ENCODE measurements at regions not wholly inside any gene's neighbourhood (a gene's known extent, or its start where the extent isn't known, plus 50 kb on each side); places are given as distances from the start of the nearest gene placed in this dataset.

- Mint-ChIP-seq H3K27ac (no peak overlapping the region), H3K9me3 (no peaks in the 10 kb centered on the region), H3K27me3 (no peaks in the 10 kb centered on the region), H3K36me3 (ENCODE audit: low read depth) (no peaks in the 10 kb centered on the region), H3K4me3 (no peak overlapping the region), H3K4me1 (ENCODE audit: low read depth) (no peaks in the 10 kb centered on the region)
- H3K4me3 ChIP-seq (ENCODE audit: low read length): no peak overlapping the region
- H3K36me3 ChIP-seq (ENCODE audit: insufficient read depth, low read length): no peaks in the 10 kb centered on the region
- no peak for TF ChIP-seq CTCF (IDR thresholded peaks at IDR 0.05)
- H3K4me1 ChIP-seq (ENCODE audit: insufficient read depth, low read length): no peaks in the 10 kb centered on the region
- DNase-seq (no peak), ATAC-seq (ENCODE audit: poor library complexity) (no peak)
- CTCF ChIA-PET: no interaction called here
- no peak overlapping the region for H3K27ac ChIP-seq (ENCODE audit: low read depth in 1 of 2, low read length in 2 of 2)
- intact Hi-C loops (cut with DNase I, micrococcal nuclease): no loop called here
- no peaks in the 10 kb centered on the region for H3K9me3 ChIP-seq (ENCODE audit: control insufficient read depth in 1 of 2, insufficient read depth in 1 of 2, low read length in 2 of 2)
- POLR2A ChIA-PET: no interaction called here
- no peaks in the 10 kb centered on the region for H3K27me3 ChIP-seq (ENCODE audit: control insufficient read depth in 1 of 2, insufficient read depth in 2 of 2, low read length in 2 of 2)
Observed at GRCh38 chr1:83807821-83808220, 191.1 kb downstream of the TTLL7 start.

GRCh38 chr1:83807231-83807630, 191.7 kb downstream of the TTLL7 start:
- no peaks in the 10 kb centered on the region for H3K27me3 ChIP-seq (ENCODE audit: control insufficient read depth in 1 of 2, insufficient read depth in 2 of 2, low read length in 2 of 2)
- H3K36me3 ChIP-seq (ENCODE audit: insufficient read depth, low read length): no peaks in the 10 kb centered on the region
- POLR2A ChIA-PET: no interaction called here
- no peak overlapping the region for H3K27ac Mint-ChIP-seq
- DNase-seq (no peak), ATAC-seq (ENCODE audit: poor library complexity) (no peak)
- H3K36me3 Mint-ChIP-seq (ENCODE audit: low read depth): no peaks in the 10 kb centered on the region
- intact Hi-C loops (cut with DNase I, micrococcal nuclease): no loop called here
- no peak for TF ChIP-seq CTCF (IDR thresholded peaks at IDR 0.05)
- H3K4me3 ChIP-seq (ENCODE audit: low read length): no peak overlapping the region
- no peak overlapping the region for H3K27ac ChIP-seq (ENCODE audit: low read depth in 1 of 2, low read length in 2 of 2)
- no peaks in the 10 kb centered on the region for H3K4me1 ChIP-seq (ENCODE audit: insufficient read depth, low read length)
- no peaks in the 10 kb centered on the region for H3K9me3 ChIP-seq (ENCODE audit: control insufficient read depth in 1 of 2, insufficient read depth in 1 of 2, low read length in 2 of 2)
- H3K9me3 Mint-ChIP-seq: no peaks in the 10 kb centered on the region
- CTCF ChIA-PET: no interaction called here
- no peak overlapping the region for H3K4me3 Mint-ChIP-seq
- H3K27me3 Mint-ChIP-seq: no peaks in the 10 kb centered on the region
- H3K4me1 Mint-ChIP-seq (ENCODE audit: low read depth): no peaks in the 10 kb centered on the region

- Mint-ChIP-seq H3K36me3 (ENCODE audit: low read depth) (no peaks in the 10 kb centered on the region), H3K4me3 (no peak overlapping the region), H3K4me1 (ENCODE audit: low read depth) (no peaks in the 10 kb centered on the region), H3K27me3 (no peaks in the 10 kb centered on the region), H3K9me3 (no peaks in the 10 kb centered on the region), H3K27ac (no peak overlapping the region)
- intact Hi-C loops (cut with DNase I, micrococcal nuclease): no loop called here
- TF ChIP-seq CTCF (IDR thresholded peaks at IDR 0.05): no peak
- H3K4me1 ChIP-seq (ENCODE audit: insufficient read depth, low read length): no peaks in the 10 kb centered on the region
- CTCF ChIA-PET: no interaction called here
- POLR2A ChIA-PET: no interaction called here
- H3K36me3 ChIP-seq (ENCODE audit: insufficient read depth, low read length): no peaks in the 10 kb centered on the region
- no peaks in the 10 kb centered on the region for H3K9me3 ChIP-seq (ENCODE audit: control insufficient read depth in 1 of 2, insufficient read depth in 1 of 2, low read length in 2 of 2)
- no peaks in the 10 kb centered on the region for H3K27me3 ChIP-seq (ENCODE audit: control insufficient read depth in 1 of 2, insufficient read depth in 2 of 2, low read length in 2 of 2)
- no peak overlapping the region for H3K4me3 ChIP-seq (ENCODE audit: low read length)
- DNase-seq (no peak), ATAC-seq (ENCODE audit: poor library complexity) (no peak)
- no peak overlapping the region for H3K27ac ChIP-seq (ENCODE audit: low read depth in 1 of 2, low read length in 2 of 2)
Observed at GRCh38 chr1:83805921-83806320, 193.0 kb downstream of the TTLL7 start.
